HG03196 (cell line): ENCODE measurements at regions not wholly inside any gene's neighbourhood (a gene's known extent, or its start where the extent isn't known, plus 50 kb on each side); places are given as distances from the start of the nearest gene placed in this dataset.

Source experiments
- ATAC-seq: cut with Tn5 transposase; IDR thresholded peaks from one replicate; pipeline ENCODE4 v1.9.1; 2021; ENCODE audit not compliant: unreplicated experiment

DNA sequence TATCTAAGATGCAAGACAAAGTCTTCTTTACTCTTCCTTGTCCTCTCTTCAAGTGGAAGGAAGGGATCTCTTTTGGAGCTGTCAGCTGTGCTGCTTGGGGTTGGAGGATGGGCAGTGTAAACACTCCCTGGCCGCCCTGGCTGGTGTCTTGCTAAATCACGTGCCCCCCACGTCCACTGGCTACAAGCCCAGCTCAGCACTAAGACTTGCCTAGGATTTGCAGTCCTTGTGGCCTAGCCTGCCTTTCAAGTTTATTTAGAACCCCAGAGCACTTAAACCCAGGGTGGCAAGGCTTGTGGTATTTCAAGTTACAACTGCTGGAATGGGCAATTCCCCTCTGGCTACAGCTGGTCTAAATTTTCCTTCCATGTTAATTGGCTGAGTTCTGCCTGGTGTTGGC is 272.4 kb upstream of the MYO3A start:
- no peak for ATAC-seq

DNA sequence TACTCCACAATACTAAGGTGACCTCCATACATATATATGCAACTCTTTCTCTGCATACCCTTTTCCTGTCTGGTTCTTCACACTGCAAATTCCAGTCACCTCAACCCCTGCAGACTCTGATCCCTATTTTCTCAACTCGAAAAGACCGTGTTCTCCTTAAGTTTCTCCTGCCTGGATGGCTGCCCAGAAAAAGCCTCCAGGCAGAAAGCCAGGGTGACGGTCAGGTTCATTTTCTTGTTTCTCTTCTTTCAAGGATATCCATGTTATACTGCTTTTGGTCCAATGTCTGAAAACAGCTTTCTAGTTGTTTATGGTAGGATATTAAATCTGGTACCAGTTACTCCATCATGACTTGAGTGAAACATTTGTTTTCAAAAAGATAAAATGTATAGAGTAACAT is 267.8 kb upstream of the MYO3A start:
- no peak for ATAC-seq

DNA sequence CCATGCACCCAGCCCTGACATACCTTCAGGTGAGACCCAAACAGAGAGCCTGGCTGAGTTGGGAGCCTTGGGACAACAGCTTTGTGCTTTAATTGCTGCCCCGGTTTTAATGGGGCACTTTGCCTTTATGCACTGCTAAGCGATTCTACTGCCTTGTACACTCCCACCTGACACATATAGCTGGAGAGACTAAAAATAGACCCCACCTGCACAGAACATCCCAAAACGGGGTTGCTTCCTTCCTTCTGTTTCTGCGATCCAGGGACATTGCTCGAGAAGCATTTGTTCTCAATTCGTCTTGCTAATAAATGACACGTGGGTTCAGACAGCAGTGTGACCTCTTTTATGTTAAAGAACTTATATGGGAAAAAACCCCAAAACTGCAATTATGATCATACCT is 258.8 kb upstream of the MYO3A start:
- no peak for ATAC-seq

- ATAC-seq, result no peak
Measured at GRCh38 chr10:25675615-25676014, 258.4 kb upstream of the MYO3A start.

- ATAC-seq, result no peak
Measured at GRCh38 chr10:25678220-25678619, 255.8 kb upstream of the MYO3A start.

DNA sequence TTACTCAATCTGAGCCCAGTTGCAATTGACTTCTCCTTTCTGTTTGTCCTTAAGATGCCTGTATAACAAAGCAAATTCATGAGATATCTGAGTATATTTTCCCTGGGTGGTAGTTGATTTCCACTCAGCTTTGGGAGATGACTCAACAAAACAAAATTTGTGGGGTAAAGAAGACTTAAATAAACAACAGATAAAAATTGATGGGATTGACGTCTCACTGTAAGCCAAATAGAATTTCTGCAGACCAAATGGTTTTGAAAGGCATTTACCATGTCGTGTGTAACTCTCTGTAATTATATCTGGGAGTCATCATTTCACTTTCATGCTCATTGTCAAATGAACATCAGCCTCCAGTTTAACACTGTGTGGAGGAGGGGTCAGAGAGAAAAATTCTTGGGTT is 255.4 kb upstream of the MYO3A start:
- no peak for ATAC-seq

DNA sequence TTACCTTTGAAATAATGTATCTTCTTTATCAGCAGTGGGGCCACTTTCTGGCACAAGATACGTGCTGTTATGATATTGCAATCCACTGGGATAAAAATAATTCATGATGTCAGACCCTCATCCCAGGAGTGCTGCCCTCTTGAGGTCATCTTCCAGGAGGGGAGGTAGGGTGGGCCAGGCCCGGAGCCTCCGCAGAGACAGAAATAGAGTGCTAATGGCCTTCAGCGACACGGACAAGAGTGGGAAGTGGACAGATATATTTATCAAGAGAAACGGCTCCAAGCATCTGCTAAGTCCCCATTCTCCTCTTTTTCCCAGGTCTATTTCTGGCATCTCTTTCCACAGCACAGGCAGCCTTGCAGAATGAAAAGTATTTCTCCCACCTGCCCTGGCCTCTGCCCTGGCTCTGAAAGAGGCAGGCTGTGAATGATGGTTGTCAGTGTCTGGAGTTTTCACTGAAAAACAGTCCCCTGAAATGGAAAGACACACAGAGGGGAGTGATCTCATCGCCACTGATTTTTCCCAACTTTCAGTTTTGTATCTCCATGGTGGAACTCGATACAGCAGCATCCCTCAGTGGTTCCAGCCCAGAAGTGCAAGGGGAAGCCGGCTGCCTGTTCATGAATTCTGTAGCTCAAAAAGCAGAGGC is 251.7 kb upstream of the MYO3A start:
- ATAC-seq, result no peak

- no peak for ATAC-seq
Measured at GRCh38 chr10:25683344-25683743, 250.7 kb upstream of the MYO3A start.

DNA sequence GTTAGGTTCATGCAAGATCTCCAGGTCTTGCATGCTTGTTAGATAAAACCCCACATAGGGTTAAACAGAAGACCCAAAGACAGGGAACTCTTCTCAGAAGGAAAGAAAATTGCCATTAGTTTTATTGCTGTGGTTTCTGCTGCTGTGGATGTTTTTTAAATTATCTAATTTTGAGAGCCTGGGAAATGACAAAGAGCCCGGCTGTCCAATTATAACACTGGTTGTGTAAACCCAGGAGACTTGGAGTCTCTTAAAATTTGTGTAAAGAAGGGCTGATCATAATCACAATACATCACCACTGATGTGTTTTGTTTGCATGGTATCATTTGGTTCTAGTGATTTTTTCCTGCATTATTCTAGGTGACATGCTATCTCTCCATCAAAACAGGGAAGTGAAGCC is 246.5 kb upstream of the MYO3A start:
- ATAC-seq, result no peak

- ATAC-seq, result no peak
Measured at GRCh38 chr10:25689346-25690100, 244.5 kb upstream of the MYO3A start.

DNA sequence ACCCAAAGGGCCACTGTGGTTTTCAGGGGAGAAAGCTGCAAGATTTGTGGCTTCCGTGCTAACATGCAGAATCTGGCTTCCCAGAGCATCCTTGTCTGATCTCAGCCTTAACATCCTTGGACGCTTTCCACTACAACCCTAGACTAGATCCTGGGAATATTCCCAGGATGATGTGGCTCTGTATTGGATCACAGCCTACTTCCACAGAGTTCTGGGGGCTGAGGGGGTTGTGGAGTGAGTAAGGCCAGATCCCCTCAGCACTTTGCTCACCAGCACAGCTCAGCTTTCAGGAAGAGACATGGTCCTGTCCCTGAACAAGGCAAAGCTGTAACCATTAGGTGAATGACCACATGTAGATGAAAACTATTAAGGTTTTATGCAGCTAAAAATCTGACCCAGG is 241.3 kb upstream of the MYO3A start:
- no peak for ATAC-seq

DNA sequence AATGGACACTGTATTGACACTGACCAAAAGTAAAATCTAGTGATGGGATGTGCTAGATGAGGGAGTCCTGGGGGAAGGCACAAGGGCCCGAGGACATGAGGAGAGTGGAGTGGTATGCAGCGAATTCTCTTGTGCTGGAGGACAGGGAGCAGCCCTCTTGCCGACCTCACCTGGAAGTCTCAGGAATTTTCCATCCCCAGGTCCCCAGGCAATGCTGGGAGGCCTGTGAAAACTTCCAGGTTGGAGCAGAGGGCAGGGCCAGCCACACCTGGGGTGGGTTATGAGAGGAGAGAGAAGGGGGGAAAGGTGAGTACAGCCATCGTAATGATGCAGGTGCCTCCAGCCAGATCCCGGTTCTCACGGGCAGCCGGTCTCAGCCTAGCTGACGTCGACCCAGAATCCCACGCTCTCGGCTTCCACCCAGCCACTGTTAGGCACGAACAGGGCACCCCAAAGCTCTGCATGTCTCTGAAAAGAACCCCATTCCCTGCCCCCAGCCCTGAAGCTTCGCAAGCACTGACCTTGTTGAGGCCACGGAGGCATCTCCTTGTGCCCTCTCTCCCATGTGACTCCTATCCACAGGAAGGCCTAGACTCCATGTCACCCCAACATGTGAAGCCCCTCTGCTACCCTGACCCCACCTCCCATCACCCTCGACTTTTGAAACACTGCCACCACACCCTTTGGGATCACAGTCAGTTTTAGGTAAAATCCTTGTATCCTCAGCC is 239.7 kb upstream of the MYO3A start:
- ATAC-seq, result no peak

DNA sequence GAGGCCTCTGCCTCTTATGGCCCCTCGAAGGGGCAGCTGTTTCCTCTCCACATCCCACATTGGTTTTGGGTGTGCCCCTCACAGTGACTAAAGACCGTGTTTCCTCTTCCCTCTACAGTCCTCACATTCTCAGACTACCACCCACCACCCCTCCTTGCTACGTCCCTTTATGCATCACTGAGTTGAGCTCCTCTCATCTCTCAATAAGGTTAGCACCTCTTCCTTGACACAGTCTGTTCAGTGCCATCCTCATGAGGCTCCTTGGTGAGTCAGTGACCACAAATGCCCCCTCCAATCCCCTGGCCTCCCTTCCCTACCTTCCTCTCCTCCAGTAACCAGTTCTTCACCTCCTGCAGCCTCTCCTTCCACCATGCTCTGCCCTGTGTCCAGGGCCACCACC is 239.1 kb upstream of the MYO3A start:
- no peak for ATAC-seq

DNA sequence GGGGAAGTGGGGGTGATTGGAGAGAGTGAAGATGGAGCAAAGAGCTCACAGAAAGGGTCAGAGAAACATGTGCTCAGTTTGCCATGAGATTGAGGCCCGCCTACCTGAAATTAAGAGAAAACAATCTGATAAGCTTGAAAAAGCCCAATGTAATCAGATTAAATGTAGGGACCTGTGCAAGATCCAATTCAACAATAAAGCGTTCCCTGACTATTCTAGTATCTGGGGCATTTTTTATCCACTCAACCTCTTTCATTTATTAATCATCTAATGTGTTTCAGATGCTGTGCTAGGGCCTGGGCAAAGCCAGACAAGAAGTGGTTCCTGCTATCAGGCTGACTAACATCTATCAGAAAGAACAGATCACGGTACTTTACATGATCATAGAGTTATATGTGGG is 238.4 kb upstream of the MYO3A start:
- ATAC-seq, result no peak

DNA sequence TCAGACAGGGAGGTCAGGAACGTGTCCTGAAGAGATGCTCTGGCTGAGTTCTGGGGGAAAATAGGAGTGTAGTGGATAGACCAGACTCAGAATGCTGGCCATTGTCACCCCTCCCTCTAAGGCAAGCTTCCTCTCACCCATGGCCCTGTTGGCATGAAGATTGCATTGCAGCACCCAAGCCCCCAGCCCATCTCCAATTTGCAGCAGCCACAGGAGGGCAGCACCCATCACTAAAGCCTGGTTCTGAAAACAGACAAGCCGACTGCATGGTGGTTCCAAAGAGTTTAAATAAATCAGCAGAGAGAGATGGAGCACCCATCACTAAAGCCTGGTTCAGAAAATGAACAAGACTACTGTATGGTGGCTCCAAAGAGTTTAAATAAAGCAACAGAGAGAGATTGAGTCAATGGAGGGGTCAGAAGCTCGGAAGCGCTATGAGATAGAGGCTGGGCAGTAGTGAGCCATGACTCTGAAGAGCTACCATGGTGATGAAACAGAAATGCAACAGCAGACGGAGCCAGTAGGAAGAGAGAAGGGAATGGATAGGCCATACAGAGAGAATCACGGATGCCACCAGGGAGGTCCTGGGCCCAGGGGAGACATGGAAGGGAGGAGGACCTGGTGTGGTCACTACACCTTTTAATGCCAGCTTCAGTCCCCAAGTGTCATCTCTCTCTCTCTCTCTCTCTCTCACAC is 237.9 kb upstream of the MYO3A start:
- no peak for ATAC-seq

DNA sequence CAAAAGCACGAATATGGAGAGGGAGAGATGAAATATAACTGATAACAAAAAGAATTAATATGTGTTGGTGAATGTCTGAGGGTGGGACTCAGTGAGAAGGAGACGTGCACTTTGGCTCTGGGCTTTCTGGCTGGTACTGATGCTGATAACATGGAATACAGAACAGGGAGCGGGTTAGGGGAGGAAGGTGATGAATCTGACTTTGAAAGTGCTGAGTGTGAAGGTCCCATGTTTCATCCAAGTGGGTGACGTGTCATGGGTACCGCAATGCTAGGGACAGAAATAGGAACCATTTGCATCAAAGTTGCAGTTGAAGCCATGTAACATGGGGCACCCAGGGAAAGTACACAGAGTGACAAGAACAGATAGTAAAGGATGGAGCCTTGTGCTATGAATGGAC is 236.6 kb upstream of the MYO3A start:
- ATAC-seq, result no peak

GRCh38 chr10:25698638-25699037 is 235.4 kb upstream of the MYO3A start:
- ATAC-seq, result no peak

GRCh38 chr10:25699631-25700030 is 234.4 kb upstream of the MYO3A start:
- no peak for ATAC-seq

GRCh38 chr10:25701652-25702051 is 232.4 kb upstream of the MYO3A start:
- no peak for ATAC-seq

- ATAC-seq, result no peak
Measured at GRCh38 chr10:25704622-25705021, 229.4 kb upstream of the MYO3A start.

DNA sequence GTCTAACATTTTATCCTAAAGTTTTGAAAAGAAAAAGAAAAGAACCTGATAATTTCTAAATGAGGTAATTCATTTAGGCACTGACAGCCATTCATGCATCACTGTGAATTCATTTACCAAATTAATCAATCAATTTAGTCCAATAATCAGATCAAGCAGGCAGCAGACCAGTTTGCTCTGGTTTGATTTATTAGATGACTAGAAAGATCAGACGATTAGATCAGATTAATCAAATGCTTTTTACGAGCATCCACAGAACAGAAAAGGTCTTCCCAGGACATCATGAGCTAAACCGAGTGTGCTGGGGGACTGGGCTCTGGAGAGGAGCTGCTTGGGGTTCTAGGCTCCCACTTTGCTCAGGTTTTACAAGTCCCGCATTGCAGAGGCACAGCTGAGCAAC is 226.5 kb upstream of the MYO3A start:
- ATAC-seq, result no peak
